Osteocyte (in vitro differentiated cells): ENCODE measurements at regions not wholly inside any gene's neighbourhood (a gene's known extent, or its start where the extent isn't known, plus 50 kb on each side); places are given as distances from the start of the nearest gene placed in this dataset.

Experiments used
- DNase-seq: peaks from one replicate; pipeline ENCODE4 v3.0.0; 2021; ENCODE audit warnings: mixed read lengths; ENCODE audit not compliant: unreplicated experiment; ENCODE audit errors: extremely low spot score
- H3K27ac Mint-ChIP-seq: one replicate; pipeline ENCODE4 v1.8.0; 2021; ENCODE audit warnings: mild to moderate bottlenecking, mixed read lengths; ENCODE audit not compliant: unreplicated experiment
- H3K27me3 Mint-ChIP-seq: one replicate; pipeline ENCODE4 v1.8.0; 2021; ENCODE audit warnings: mixed read lengths; ENCODE audit not compliant: unreplicated experiment
- H3K36me3 Mint-ChIP-seq: one replicate; pipeline ENCODE4 v1.8.0; 2021; ENCODE audit warnings: mixed read lengths; ENCODE audit not compliant: unreplicated experiment
- H3K4me1 Mint-ChIP-seq: one replicate; pipeline ENCODE4 v1.8.0; 2021; ENCODE audit warnings: mixed read lengths; ENCODE audit not compliant: unreplicated experiment
- H3K4me3 Mint-ChIP-seq: one replicate; pipeline ENCODE4 v1.8.0; 2021; ENCODE audit warnings: mild to moderate bottlenecking, moderate library complexity, mixed read lengths; ENCODE audit not compliant: unreplicated experiment
- H3K9me3 Mint-ChIP-seq: one replicate; pipeline ENCODE4 v1.8.0; 2021; ENCODE audit warnings: mixed read lengths; ENCODE audit not compliant: unreplicated experiment
- TF ChIP-seq, protein P1 (sequence below): fragments of 200-600 bp; sonication (generic); IDR thresholded peaks from 2 replicates; pipeline ENCODE4 v1.5.0; 2021; ENCODE audit warnings: antibody characterized with exemption, mild to moderate bottlenecking, moderate library complexity

DNA sequence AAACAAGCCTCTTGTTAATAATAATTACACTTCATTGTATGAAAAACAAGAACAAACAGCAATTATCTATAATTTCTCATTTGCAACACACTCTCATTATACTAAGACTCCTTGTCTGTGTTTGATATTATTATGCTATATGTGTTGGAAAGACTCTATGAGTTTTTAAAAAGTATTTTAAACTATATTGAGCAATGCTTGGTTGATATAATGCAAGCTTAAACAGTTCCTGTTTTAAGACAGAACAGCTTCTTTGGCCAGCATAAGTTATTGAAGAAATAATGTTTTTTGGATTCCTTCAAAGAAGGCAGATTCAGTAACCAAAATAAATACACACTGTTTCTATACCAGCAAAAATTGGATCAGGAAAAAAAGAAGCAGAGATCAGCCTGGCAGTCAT is 871.4 kb downstream of the MAT2B start:
- peaks cover 20% of the 10 kb centered on the region for H3K9me3 Mint-ChIP-seq
- no peaks in the 10 kb centered on the region for H3K36me3 Mint-ChIP-seq
- H3K27ac Mint-ChIP-seq = no peak overlapping the region
- peaks cover 5% of the 10 kb centered on the region for H3K27me3 Mint-ChIP-seq
- TF ChIP-seq, protein P1, sequence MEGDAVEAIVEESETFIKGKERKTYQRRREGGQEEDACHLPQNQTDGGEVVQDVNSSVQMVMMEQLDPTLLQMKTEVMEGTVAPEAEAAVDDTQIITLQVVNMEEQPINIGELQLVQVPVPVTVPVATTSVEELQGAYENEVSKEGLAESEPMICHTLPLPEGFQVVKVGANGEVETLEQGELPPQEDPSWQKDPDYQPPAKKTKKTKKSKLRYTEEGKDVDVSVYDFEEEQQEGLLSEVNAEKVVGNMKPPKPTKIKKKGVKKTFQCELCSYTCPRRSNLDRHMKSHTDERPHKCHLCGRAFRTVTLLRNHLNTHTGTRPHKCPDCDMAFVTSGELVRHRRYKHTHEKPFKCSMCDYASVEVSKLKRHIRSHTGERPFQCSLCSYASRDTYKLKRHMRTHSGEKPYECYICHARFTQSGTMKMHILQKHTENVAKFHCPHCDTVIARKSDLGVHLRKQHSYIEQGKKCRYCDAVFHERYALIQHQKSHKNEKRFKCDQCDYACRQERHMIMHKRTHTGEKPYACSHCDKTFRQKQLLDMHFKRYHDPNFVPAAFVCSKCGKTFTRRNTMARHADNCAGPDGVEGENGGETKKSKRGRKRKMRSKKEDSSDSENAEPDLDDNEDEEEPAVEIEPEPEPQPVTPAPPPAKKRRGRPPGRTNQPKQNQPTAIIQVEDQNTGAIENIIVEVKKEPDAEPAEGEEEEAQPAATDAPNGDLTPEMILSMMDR = no peak
- no peaks in the 10 kb centered on the region for H3K4me1 Mint-ChIP-seq
- H3K4me3 Mint-ChIP-seq = no peak overlapping the region
- DNase-seq = no peak

DNA sequence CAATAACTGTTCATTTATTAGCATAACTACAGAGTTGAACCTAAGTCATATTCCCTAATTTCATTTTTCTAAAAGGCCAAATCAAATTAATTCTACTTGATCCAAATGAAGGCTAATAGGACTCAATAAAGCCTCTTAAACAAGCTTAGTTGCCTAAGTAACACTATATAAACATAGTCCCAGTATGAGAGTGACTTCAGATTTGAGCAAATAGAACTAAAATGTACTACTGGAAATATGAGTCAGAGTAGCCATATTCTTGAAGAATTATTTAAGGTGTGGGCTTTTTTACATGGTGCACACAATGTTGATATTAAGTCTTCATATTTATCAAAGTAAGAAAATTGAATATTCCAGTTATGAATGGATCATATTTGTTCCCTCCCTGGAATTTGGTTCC is 872.3 kb downstream of the MAT2B start:
- TF ChIP-seq, protein P1 = no peak
- no peak for DNase-seq
- Mint-ChIP-seq H3K27ac (no peak overlapping the region), H3K4me1 (no peaks in the 10 kb centered on the region), H3K9me3 (peaks cover 24% of the 10 kb centered on the region), H3K36me3 (no peaks in the 10 kb centered on the region), H3K27me3 (peaks cover 5% of the 10 kb centered on the region), H3K4me3 (no peak overlapping the region)

DNA sequence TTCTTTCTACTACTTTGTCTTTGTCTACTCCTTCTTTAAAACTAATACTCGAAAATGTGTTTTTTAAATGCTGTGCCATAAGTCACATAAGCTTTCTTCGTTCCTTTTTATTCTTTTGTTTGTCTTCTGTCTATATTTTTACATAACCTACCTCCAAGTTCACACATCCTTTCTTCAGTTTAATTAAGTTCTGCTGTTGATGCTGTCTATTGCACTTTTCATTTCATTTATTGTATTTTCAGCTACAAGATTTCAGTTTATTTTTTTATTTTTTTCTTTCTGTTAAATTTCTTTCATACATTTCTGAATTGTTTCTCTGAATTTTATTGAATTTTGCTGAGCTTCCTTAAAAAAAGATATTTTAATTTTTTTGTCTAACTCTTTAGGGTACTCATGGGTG is 878.2 kb downstream of the MAT2B start:
- H3K4me3 Mint-ChIP-seq = no peak overlapping the region
- TF ChIP-seq, protein P1 = no peak
- no peak for DNase-seq
- peaks cover 31% of the 10 kb centered on the region for H3K9me3 Mint-ChIP-seq
- peaks cover 3% of the 10 kb centered on the region for H3K27me3 Mint-ChIP-seq
- peaks cover 4% of the 10 kb centered on the region for H3K36me3 Mint-ChIP-seq
- no peaks in the 10 kb centered on the region for H3K4me1 Mint-ChIP-seq
- no peak overlapping the region for H3K27ac Mint-ChIP-seq

DNA sequence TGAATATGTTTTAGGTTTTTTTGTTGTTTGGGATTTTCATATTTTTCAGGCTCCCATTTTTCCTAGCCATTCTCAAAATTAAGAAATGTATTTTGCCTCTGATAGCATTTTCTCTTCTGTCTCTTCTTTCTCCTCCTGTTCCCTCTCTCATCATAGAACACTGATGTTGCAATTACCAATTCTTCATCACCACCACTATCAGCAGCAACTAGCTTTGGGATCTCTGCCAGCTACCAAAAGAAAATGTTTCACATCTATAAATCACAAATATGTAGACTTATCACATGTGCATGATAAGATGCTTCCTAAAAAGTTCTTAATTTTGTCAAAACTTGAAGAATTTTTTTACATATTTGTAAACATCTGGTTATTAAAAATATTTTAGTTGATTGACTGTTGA is 887.1 kb downstream of the MAT2B start:
- Mint-ChIP-seq H3K27me3 (peaks cover 13% of the 10 kb centered on the region), H3K27ac (no peak overlapping the region), H3K4me3 (no peak overlapping the region), H3K9me3 (no peaks in the 10 kb centered on the region), H3K36me3 (no peaks in the 10 kb centered on the region), H3K4me1 (no peaks in the 10 kb centered on the region)
- TF ChIP-seq, protein P1 = no peak
- no peak for DNase-seq

DNA sequence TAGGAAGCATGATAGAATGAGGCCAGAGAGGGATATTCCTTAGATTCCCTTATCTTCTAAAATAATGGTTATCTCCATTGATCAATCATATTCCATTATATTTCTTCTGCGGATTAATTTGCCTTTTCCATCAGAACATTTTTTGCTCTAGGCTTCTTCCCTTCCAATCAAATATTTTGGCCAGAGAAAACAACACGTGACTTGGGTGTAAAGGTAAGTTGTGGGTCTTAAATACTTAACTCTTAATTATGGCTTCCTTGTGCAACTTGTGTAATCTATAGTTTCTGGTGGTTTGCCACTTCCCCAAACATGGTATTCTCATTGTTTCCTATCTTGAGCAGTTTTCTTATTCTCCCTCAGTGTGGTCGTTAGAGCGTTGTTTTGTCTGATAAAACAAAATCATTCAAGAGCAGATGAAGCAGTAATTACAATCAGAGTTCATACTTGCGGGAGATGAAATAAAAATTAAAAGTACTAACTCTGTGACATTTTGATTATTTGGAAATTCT is 889.3 kb downstream of the MAT2B start:
- no peak for DNase-seq
- no peak overlapping the region for H3K4me3 Mint-ChIP-seq
- peaks cover 13% of the 10 kb centered on the region for H3K27me3 Mint-ChIP-seq
- no peak overlapping the region for H3K27ac Mint-ChIP-seq
- no peaks in the 10 kb centered on the region for H3K4me1 Mint-ChIP-seq
- TF ChIP-seq, protein P1 = no peak
- H3K36me3 Mint-ChIP-seq = no peaks in the 10 kb centered on the region
- no peaks in the 10 kb centered on the region for H3K9me3 Mint-ChIP-seq
